Ovary (tissue), 3 donors: ENCODE measurements at regions not wholly inside any gene's neighbourhood (a gene's known extent, or its start where the extent isn't known, plus 50 kb on each side); places are given as distances from the start of the nearest gene placed in this dataset.

Experiments
- CTCF ChIP-seq, 3 donors: fragments of 450-650 bp in 2 of 3; fragments of 200-600 bp in 1 of 3; IDR thresholded peaks; one replicate each; pipeline versions ENCODE4 v1.5.1 to v1.8.0; 2016 to 2022; ENCODE audit warnings: antibody characterized with exemption in 3 of 3, mild to moderate bottlenecking in 1 of 3
- EP300 ChIP-seq: sonication (generic); formaldehyde crosslinking; IDR thresholded peaks from one replicate; pipeline ENCODE4 v1.6.1; 2017; ENCODE audit warnings: antibody characterized with exemption
- POLR2A ChIP-seq: fragments of 450-650 bp; IDR thresholded peaks from one replicate; pipeline ENCODE4 v1.6.1; 2017; ENCODE audit warnings: antibody characterized with exemption, mild to moderate bottlenecking, moderate library complexity
- donor health status: DM: no; HTN: no; CAD: no.

DNA sequence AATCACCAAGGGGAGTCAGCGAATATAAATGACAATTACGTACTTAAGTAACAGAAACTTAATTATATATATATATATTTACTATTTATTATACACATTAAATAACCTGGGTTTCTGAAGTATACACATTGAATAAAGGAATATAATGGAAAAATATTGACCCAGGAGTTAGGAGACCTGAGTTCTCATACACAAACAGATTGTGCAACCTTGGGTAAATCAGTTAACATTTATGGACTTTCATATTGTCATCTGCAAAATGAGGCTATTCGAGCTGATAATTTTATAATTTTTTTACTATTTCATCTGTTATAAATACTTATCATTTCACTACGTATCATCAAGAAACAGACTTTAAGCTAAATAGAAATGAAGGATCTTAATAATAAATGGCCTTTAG, 75.1 kb upstream of the SRRM3 start:
- TF ChIP-seq POLR2A (no peak), CTCF (IDR thresholded peaks at IDR 0.05) (no peak), EP300 (no peak)
